HUES64 (cell line): ENCODE measurements at regions not wholly inside any gene's neighbourhood (a gene's known extent, or its start where the extent isn't known, plus 50 kb on each side); places are given as distances from the start of the nearest gene placed in this dataset.
"Not testable (repeated sequence)": the region's sequence is repeated elsewhere in the genome, so short reads cannot be mapped to it uniquely, and the experiment has no call there.

Experiments
- H3K27ac ChIP-seq: 2 replicates; pipeline ENCODE4 v1.7.0; 2013; ENCODE audit warnings: low read depth, low read length, inconsistent platforms
- H3K27me3 ChIP-seq: 2 replicates; pipeline ENCODE4 v1.6.1; 2013; ENCODE audit warnings: mild to moderate bottlenecking, low read length; ENCODE audit not compliant: insufficient read depth
- H3K36me3 ChIP-seq: 2 replicates; pipeline ENCODE4 v1.6.1; 2013; ENCODE audit warnings: mild to moderate bottlenecking, low read length; ENCODE audit not compliant: insufficient read depth
- H3K4me1 ChIP-seq: 2 replicates; pipeline ENCODE4 v1.6.1; 2013; ENCODE audit warnings: mild to moderate bottlenecking, low read length, moderate library complexity; ENCODE audit not compliant: insufficient read depth
- H3K4me3 ChIP-seq: 2 replicates; pipeline ENCODE4 v1.5.1; 2013; ENCODE audit warnings: mild to moderate bottlenecking, low read length, moderate library complexity
- H3K9ac ChIP-seq: 2 replicates; pipeline ENCODE4 v1.6.1; 2013; ENCODE audit warnings: mild to moderate bottlenecking, low read depth, low read length
- H3K9me3 ChIP-seq: 2 replicates; pipeline ENCODE4 v1.6.1; 2013; ENCODE audit warnings: low read depth, low read length; ENCODE audit not compliant: insufficient read depth
- WGBS: fragments of 150-250, 120-280 bp; methylation state at CpG from one replicate; pipeline ENCODE4 v1.1.7; 2013; ENCODE audit warnings: missing lambda C conversion rate; 5-methylcytosine and 5-hydroxymethylcytosine counted together

- H3K27me3 ChIP-seq, result no peaks in the 10 kb centered on the region; the same call in 1 of the 2 replicates
- no peak overlapping the region for H3K27ac ChIP-seq
- H3K9me3 ChIP-seq, result no peaks in the 10 kb centered on the region
- H3K36me3 ChIP-seq, result no peaks in the 10 kb centered on the region
- peaks cover 7% of the 10 kb centered on the region; the same call in 1 of the 2 replicates for H3K4me1 ChIP-seq
- H3K9ac ChIP-seq, result no peak overlapping the region
- no peak overlapping the region for H3K4me3 ChIP-seq
- 100% methylated on average over 2 of the region's 4 CpGs for WGBS
These were observed 347.6 kb downstream of the GADD45G start for GRCh38 chr9:89952401-89952800.

- H3K27me3 ChIP-seq, H3K4me1 ChIP-seq, H3K4me3 ChIP-seq, H3K36me3 ChIP-seq, H3K9ac ChIP-seq, H3K27ac ChIP-seq, H3K9me3 ChIP-seq: not testable (repeated sequence)
- 93% methylated on average over 3 of the region's 4 CpGs for WGBS
These were observed 348.5 kb downstream of the GADD45G start for GRCh38 chr9:89953263-89953662.

GRCh38 chr9:89953824-89954615 lies 349.2 kb downstream of the GADD45G start:
- Histone ChIP-seq H3K9me3 (no peaks in the 10 kb centered on the region), H3K4me3 (no peak overlapping the region), H3K4me1 (peaks cover 7% of the 10 kb centered on the region; the same call in 1 of the 2 replicates), H3K27ac (no peak overlapping the region), H3K9ac (no peak overlapping the region), H3K36me3 (no peaks in the 10 kb centered on the region), H3K27me3 (no peaks in the 10 kb centered on the region; the same call in 1 of the 2 replicates)
- 82% methylated on average over 16 of the region's 16 CpGs for WGBS

- no peaks in the 10 kb centered on the region; the same call in 1 of the 2 replicates for H3K27me3 ChIP-seq
- H3K9ac ChIP-seq, result no peak overlapping the region
- no peak overlapping the region for H3K27ac ChIP-seq
These were observed 350.3 kb downstream of the GADD45G start for GRCh38 chr9:89955144-89955543.

GRCh38 chr9:89955626-89956025 lies 350.8 kb downstream of the GADD45G start:
- no peaks in the 10 kb centered on the region; the same call in 1 of the 2 replicates for H3K27me3 ChIP-seq
- 84% methylated on average over 1 of the region's 1 CpG for WGBS
- H3K9me3 ChIP-seq, result no peaks in the 10 kb centered on the region
- no peak overlapping the region for H3K9ac ChIP-seq
- no peak overlapping the region for H3K27ac ChIP-seq
- no peaks in the 10 kb centered on the region for H3K36me3 ChIP-seq
- H3K4me3 ChIP-seq, result no peak overlapping the region
- peaks cover 3% of the 10 kb centered on the region; the same call in 1 of the 2 replicates for H3K4me1 ChIP-seq

More at GRCh38 chr9:89955144-89955543, 350.3 kb downstream of the GADD45G start:
- Histone ChIP-seq H3K9me3 (no peaks in the 10 kb centered on the region), H3K36me3 (no peaks in the 10 kb centered on the region), H3K4me1 (peaks cover 3% of the 10 kb centered on the region; the same call in 1 of the 2 replicates), H3K4me3 (no peak overlapping the region)
- WGBS, result 81% methylated on average over 2 of the region's 2 CpGs

- no peaks in the 10 kb centered on the region; the same call in 1 of the 2 replicates for H3K27me3 ChIP-seq
- WGBS, result 100% methylated on average over 3 of the region's 5 CpGs
- H3K4me3 ChIP-seq, result no peak overlapping the region
These were observed 351.5 kb downstream of the GADD45G start for GRCh38 chr9:89956331-89956730.

GRCh38 chr9:89956907-89957306 lies 352.1 kb downstream of the GADD45G start:
- no peaks in the 10 kb centered on the region; the same call in 1 of the 2 replicates for H3K27me3 ChIP-seq
- WGBS, result 87% methylated on average over 2 of the region's 3 CpGs
- no peak overlapping the region for H3K9ac ChIP-seq
- peaks cover 3% of the 10 kb centered on the region; the same call in 1 of the 2 replicates for H3K4me1 ChIP-seq
- no peaks in the 10 kb centered on the region for H3K36me3 ChIP-seq
- no peak overlapping the region for H3K4me3 ChIP-seq
- no peaks in the 10 kb centered on the region for H3K9me3 ChIP-seq
- H3K27ac ChIP-seq, result no peak overlapping the region

More at GRCh38 chr9:89956331-89956730, 351.5 kb downstream of the GADD45G start:
- no peak overlapping the region for H3K9ac ChIP-seq
- no peaks in the 10 kb centered on the region for H3K36me3 ChIP-seq
- no peaks in the 10 kb centered on the region for H3K9me3 ChIP-seq
- no peak overlapping the region for H3K27ac ChIP-seq
- peaks cover 3% of the 10 kb centered on the region; the same call in 1 of the 2 replicates for H3K4me1 ChIP-seq

GRCh38 chr9:89958086-89958485 lies 353.3 kb downstream of the GADD45G start:
- no peaks in the 10 kb centered on the region for H3K9me3 ChIP-seq
- H3K27ac ChIP-seq, result no peak overlapping the region
- H3K4me3 ChIP-seq, result no peak overlapping the region
- H3K9ac ChIP-seq, result no peak overlapping the region
- WGBS, result 92% methylated on average over 11 of the region's 11 CpGs
- no peaks in the 10 kb centered on the region; the same call in 1 of the 2 replicates for H3K27me3 ChIP-seq
- H3K4me1 ChIP-seq, result no peaks in the 10 kb centered on the region
- H3K36me3 ChIP-seq, result no peaks in the 10 kb centered on the region

GRCh38 chr9:89961616-89962341 lies 357.0 kb downstream of the GADD45G start:
- no peaks in the 10 kb centered on the region for H3K27me3 ChIP-seq
- H3K9me3 ChIP-seq, result no peaks in the 10 kb centered on the region
- no peak overlapping the region for H3K4me3 ChIP-seq
- H3K9ac ChIP-seq, result no peak overlapping the region
- WGBS, result 91% methylated on average over 9 of the region's 9 CpGs
- no peaks in the 10 kb centered on the region for H3K4me1 ChIP-seq
- no peak overlapping the region for H3K27ac ChIP-seq
- no peaks in the 10 kb centered on the region for H3K36me3 ChIP-seq

- H3K36me3 ChIP-seq, result no peaks in the 10 kb centered on the region
- H3K27me3 ChIP-seq, result no peaks in the 10 kb centered on the region
- H3K9ac ChIP-seq, result no peak overlapping the region
- no peak overlapping the region for H3K27ac ChIP-seq
- H3K4me3 ChIP-seq, result no peak overlapping the region
- no peaks in the 10 kb centered on the region for H3K4me1 ChIP-seq
- no peaks in the 10 kb centered on the region for H3K9me3 ChIP-seq
- 64% methylated on average over 3 of the region's 3 CpGs for WGBS
These were observed 358.5 kb downstream of the GADD45G start for GRCh38 chr9:89963280-89963679.

- Histone ChIP-seq H3K27me3 (no peaks in the 10 kb centered on the region), H3K36me3 (no peaks in the 10 kb centered on the region), H3K9ac (no peak overlapping the region), H3K4me3 (no peak overlapping the region), H3K4me1 (no peaks in the 10 kb centered on the region), H3K27ac (no peak overlapping the region), H3K9me3 (no peaks in the 10 kb centered on the region)
- 64% methylated on average over 2 of the region's 2 CpGs for WGBS
These were observed 362.7 kb downstream of the GADD45G start for GRCh38 chr9:89967527-89967926.
